AML-193 (cell line): ENCODE measurements at regions not wholly inside any gene's neighbourhood (a gene's known extent, or its start where the extent isn't known, plus 50 kb on each side); places are given as distances from the start of the nearest gene placed in this dataset.

Experiments
- DNase-seq, 2 experiments: peaks; one replicate each; lab custom pipeline; 2025; lab: John Stamatoyannopoulos, UW

DNA sequence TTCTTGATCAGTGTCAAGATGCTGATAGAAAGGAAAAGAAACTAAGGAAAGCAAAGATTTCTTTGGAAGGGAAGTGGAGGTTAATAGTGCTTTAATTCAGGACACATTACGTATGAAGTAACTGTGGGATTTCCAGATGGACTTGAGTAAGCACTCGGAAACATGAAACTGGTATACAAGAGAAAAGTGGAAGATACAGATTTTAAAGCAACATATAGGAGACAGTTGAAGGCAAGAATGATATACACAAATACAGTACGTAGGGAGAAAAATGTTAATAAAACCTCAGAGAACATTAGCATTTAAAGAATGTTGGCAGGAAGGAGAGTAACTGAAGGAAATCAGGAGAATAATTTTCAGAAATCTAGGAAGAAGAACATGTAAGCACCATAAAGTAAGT is 730.9 kb upstream of the ADGRL2 start:
- DNase-seq = no peak

DNA sequence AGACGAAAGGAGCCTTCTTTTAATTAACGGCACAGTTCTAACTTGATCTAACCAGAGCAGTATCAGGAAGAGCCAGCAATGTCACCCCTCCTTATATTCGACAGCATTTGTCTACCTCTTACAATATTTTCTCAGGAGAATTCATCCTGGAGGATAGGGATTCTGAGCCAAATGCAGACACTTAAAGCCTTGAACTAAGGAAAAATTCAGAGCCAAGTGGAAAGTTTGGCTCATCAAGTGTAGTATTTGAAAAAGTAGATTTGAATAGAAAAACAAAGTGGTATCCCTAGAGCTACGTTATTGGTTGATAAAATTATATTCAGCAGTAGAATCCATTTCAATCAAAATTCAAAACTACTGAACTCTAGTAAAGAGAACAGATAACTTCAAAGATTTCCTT is 732.0 kb upstream of the ADGRL2 start:
- no peak for DNase-seq

- no peak for DNase-seq
These were observed 746.9 kb upstream of the ADGRL2 start for GRCh38 chr1:81053826-81054225.

- DNase-seq = no peak
These were observed 748.6 kb upstream of the ADGRL2 start for GRCh38 chr1:81052162-81052561.

DNA sequence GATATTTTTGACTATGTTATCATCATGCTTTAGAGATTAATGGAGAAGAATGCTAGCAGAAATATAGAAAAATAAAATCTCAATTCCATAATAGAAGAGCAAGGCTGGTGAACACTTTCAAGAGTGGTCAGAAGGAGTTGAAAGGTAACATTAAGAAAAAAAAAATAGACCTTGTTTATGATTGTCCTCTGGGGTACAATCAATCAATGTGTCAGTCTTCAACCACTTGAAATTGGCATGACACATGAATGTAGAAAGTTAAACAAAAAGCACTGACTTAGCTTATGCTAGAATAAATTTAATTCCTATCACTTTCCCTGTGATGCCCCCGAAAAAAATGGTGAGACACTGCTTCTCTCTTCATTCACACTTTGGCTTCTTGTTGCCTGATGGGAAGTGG is 750.3 kb upstream of the ADGRL2 start:
- no peak for DNase-seq

DNA sequence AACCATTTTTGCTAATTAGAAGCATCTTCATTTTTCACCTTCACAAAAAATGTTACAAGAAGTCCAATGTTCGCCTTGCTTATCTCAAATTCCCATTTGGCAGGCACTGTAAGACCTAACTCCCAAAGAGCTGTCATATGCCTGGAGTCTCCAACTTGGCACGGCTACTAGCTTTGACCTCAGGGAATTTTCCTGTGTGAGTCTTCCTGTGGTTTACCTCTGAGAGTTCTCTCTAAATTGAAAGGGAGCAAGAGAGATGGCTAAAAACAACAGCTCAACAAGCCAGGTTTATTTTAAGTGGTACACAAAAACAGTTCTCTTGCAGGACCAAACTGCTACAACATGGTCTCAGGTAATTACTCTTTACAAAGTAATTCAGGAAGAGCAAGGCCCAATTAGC is 756.0 kb upstream of the ADGRL2 start:
- no peak for DNase-seq

DNA sequence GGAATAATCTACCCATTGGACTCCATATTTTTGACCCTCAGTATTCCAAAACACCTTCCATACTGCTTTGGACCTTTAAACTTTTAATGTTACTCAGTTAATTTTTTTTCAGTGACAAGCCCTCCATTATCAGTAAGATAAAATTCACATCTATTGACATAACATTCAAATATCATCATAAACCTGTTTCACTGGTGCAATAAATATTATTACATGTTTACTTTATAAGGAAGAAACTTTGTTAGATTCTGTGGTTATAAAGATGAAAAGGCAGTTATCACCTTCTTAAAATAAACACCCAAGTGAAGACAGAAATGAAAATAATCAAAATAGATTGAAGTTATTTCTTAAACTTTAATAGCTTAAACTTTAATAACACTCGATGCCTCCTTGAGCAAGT is 758.5 kb upstream of the ADGRL2 start:
- DNase-seq = no peak

DNA sequence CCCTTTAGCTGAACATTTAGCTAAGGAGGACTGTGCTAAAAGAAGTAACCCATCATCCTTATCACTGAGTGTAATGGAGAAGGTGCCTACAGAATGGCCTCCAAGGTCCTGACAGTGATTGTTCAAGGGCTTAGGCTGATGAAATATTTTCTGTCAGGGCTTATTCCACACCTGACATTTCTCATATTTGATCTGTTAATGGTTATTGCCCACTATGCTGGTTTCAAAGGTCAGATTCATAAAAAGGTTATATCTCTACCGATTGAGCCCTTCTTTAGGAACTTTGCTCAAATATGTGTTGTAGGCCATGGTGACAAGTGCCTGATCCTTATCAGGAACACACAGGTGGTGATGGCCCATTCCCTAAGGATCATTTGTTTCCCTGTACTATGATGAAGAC is 766.4 kb upstream of the ADGRL2 start:
- no peak for DNase-seq

DNA sequence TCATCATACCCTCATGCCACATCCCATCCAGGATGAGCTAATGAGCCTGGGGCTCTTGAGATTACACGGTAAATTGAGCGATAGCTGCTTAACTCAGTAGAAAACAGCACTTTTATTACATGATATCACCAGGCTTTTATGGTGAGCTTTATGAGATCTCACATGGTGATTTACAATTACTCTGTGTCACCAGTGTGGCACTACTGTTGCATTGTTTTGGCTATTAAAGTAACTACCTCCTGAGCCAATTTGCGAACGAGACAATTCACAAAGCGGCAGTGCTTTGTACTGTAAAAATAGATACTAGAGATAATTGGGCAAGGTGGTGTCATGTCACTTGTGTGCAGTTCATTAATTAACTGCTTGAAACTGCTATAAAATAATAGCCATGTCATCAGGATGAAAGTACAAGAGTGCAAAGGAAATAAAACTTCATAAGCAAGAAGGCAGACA is 767.7 kb upstream of the ADGRL2 start:
- DNase-seq = no peak

- DNase-seq = no peak
These were observed 768.4 kb upstream of the ADGRL2 start for GRCh38 chr1:81032374-81032773.

- no peak for DNase-seq
These were observed 770.3 kb upstream of the ADGRL2 start for GRCh38 chr1:81030441-81030840.

DNA sequence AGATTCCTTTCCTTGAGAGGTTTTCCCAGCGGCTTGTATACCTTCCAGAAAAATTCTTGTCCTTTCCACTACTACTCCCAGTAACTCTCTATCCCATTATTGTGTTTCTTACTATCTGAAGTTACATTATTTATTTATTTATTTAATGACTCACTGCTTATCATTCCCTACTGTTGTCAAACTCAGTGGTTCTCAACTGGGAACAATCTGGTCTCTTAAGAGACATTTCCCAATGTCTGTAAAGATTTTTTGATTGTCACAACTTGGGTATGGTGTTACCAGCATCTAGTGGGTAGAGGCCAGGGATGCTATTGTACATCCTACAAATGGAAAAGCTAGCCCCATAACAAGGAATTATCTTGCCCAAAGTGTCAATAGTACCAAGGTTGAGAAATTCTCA is 771.5 kb upstream of the ADGRL2 start:
- DNase-seq = no peak

GRCh38 chr1:81023187-81023724 is 777.5 kb upstream of the ADGRL2 start:
- DNase-seq = no peak

DNA sequence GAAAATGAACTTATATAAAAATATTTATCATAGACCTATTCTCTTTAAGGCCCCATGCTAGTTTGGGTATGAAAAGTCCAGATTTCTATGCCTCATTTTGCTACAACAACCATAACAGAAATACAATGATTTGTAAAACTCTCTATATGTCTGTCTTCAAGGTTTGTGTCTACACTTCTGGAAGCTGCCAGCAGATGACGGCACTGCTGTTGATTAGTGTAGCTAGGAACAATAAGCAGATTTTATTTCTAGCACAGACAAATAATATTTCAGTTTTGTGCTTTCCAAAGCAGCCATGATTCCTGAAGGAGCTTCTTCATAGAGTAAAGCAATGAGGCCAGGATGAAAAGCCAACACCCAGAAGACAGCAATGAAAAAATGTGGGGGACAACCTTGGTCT is 779.6 kb upstream of the ADGRL2 start:
- DNase-seq = no peak

- DNase-seq = no peak
These were observed 780.2 kb upstream of the ADGRL2 start for GRCh38 chr1:81020506-81020905.

DNA sequence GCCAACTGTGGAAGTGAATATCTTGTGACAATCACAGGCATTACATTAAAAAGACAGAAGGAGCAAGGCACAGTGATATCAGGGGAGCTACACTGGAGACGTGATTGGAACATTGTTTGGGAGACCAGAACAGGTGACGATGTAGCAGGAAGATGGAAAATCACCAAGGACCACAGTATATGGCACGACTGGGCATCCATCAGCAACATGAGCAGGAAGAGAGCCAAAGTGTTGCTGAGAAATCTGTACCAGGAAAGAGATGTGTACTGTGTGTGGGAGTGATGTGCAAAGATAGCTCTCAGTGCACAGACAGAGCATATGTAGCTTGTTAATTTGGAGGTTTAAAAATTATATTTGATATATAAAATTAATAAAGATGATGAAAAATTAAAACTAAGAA is 790.6 kb upstream of the ADGRL2 start:
- no peak for DNase-seq

GRCh38 chr1:81008293-81008692 is 792.4 kb upstream of the ADGRL2 start:
- DNase-seq = no peak

- no peak for DNase-seq
These were observed 793.7 kb upstream of the ADGRL2 start for GRCh38 chr1:81007024-81007423.

GRCh38 chr1:81006502-81006901 is 794.2 kb upstream of the ADGRL2 start:
- DNase-seq = no peak

DNA sequence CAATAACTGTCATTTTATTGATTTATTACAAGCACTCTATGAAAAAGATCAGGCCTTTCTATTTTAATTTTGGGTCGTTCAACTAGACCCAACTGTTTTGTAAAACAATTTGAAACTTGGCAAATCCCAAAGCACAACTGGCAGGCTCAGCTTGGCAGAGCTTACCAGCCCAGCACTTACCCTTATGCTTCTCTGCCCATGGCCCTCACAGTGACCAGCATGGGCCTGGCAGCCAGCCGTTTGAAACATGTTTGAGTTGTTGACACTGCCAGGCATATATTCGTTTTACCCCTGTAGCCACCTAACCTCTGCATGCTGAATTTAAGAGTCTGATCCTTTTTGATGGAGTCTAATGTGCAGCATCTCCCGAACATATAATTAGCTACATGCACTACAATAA is 796.7 kb upstream of the ADGRL2 start:
- DNase-seq = no peak

DNA sequence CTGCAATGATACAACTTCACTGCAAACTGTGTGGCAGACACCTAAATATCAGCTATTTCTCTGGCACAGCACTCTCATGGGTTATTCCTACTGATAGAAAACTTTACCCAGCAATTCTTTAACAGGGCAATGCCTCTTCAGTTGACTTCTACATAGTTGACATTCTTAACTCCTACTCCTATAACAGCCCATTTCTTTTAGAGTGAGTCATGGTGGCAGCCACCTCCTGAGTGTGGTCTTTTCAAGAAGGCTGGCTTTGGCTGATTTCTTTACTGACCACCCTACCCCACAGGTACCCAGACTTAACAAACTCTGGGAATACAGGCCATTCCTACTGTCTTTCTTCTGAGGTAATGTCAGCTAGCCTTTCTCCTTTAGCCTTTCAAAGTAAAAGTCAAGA is 805.8 kb upstream of the ADGRL2 start:
- no peak for DNase-seq

DNA sequence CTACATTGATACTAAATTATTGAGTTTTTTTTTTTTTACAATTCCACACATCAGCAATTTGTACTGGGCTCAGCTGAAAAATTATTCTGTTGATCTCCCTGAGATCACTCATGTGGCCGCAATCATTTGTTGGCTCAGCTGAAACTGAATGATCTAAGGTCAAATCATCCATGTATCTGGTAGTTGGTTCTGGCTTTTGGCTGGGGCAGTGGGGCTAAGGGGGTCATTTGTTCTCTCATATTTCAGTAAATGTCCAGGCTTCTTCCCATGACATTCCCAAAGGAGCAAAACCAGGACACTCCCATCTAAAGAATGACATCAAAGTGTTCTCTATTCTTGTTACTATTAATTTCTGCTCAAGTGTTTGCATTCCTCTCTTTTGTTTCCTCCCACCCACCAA is 806.7 kb upstream of the ADGRL2 start:
- DNase-seq = no peak

GRCh38 chr1:80993154-80993980 is 807.4 kb upstream of the ADGRL2 start:
- DNase-seq = no peak

GRCh38 chr1:80989455-80989854 is 811.3 kb upstream of the ADGRL2 start:
- DNase-seq = no peak
